Kasumi-1 (cell line): ENCODE measurements at regions not wholly inside any gene's neighbourhood (a gene's known extent, or its start where the extent isn't known, plus 50 kb on each side); places are given as distances from the start of the nearest gene placed in this dataset.

Source experiments
- DNase-seq, 2 experiments: peaks; one replicate each; lab custom pipeline; 2025; lab: John Stamatoyannopoulos, UW

DNA sequence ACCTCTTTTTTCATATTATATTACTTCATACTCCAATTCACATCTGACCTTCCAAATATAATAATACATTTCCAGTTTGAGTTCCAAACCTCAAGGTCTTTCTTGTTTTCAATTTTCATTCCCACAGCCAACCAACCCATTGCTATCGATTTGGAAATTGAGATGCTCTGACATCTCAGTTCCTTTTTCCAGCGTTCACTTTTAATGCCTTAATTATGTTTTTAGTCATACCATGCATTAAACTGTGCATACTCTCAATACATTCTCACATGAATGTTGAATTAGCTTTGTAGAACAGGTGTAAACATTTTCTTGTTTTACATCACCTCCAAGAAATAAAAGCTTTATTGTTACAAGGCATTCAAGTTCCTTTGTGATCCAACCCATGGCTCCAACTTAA is 294.2 kb upstream of the ANO3 start:
- no peak for DNase-seq

DNA sequence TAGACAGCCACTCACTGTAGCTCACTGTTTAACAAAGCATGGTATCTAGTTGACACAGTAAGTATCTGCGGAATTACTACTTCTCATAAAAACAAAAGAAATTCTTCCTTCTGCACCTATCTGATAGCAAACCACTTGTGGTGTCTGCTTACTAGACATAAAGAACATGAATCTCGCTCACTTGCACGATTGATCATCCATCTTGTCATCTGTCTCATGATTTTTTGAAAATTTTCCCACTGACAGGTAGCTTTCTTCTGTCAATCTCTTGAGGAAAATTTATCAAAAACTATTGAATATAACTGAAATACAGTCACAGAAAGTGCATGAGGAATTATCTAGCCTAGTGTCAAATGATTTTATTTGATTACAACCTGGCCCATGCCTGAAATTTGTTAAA is 291.6 kb upstream of the ANO3 start:
- DNase-seq, result no peak

DNA sequence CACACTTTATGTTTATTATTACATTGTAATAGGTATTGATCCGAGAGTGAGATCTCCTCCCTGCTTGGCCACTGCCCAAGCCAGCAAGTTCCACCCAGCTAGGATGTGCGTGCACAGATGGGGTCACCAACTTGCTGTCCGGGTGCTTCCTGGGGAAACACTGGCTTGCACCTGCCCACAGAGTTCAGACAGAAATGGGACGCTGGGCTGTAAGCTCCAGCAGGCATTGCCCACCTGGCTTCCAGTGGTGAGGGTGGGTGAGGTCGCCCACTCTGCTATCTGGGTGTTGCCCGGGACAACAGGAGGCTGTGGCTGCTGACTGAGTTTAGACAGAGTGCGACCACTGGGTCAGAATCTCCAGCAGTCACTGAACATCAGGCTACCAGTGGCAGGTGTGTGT is 289.8 kb upstream of the ANO3 start:
- no peak for DNase-seq

DNA sequence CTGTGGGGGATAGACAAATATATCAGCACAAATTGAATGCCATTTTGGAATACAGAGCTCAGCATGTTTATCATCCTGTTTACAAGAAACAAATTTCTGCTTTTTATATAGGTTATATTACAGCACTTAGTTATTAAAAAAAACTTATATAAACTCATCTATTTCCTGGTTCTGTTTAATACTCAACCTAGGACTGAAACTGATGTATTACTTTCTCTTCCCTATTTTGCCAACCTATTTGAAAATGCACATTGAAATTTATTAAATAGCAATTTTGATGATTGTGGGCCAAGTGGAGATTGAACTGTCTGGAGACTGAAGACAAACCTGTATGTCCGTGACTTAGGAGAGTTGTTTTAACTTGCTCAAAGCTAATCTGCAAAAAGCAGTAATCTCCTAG is 288.3 kb upstream of the ANO3 start:
- DNase-seq, result no peak

DNA sequence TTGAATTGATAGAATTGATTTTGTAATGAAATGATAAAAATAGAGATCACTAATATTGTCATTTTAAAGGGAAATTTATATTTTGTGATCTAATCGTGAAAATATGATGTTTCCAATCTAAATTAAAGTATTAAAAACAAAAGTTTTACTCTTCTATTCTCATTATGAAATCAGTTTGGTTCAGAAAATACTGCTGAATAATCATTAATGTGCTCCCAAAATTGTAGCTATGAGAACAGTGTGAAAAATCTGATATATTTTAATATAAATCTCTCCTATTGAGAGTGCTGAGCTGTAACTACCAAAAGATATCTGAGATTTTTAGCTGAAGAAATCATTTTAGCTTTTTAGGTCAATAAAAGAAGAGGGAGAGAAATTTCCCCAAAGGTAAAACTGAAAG is 287.5 kb upstream of the ANO3 start:
- DNase-seq, result no peak

DNA sequence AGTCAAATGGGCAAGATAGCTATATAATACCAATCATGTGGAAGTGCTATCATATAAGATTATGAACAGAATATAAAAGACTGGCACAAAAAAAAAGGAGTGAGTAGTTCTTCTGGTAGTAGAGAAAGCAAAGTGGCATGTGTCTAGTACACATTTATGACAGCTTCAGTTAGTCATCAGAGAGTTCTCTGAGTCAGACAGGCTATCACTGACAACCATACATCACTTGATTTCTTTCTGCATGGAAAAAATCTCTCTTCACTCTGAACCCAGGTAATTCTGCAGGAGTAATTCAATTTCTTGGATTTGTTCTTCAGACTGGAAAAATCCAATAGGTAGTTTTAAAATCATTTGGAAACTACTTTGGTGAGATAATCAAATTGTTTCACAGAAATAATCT is 286.8 kb upstream of the ANO3 start:
- no peak for DNase-seq

DNA sequence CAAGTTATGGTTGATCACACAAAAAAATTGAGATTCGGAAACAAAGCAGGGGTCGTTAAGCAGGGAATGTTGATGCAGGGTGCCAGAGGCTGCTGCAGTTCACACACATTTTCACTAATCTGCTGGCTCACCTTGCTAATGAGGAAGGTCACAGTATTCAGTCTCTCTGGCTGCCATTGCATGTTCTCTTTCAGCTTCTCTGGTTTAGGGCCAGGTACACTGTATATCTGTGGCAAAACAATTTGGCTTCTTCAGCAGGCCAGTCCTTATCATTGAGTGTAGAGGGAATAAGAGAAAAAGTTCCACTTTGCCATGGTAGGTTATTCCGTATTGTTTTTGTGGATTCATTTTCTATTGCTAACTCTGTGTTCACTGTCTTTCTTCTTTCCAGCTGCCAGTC is 283.7 kb upstream of the ANO3 start:
- no peak for DNase-seq

DNA sequence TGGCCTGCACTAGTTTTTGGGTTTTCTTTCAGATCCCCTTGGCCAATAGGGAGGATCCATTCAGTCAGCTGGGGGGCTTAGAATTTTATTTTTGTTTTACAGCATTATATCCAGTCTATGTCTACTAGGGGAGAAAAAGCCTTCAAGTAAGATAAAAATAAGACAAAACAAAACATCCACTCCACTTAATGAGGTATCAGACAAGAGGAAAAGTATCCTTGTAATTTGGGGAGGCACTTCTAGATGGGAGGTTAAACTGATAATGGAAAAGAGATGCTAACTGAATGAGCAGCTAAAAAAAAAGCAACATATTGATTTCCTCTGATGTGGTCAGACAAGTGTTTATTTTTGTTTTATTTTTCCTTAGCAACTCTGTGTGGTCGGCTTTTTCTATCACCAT is 278.0 kb upstream of the ANO3 start:
- DNase-seq, result no peak

DNA sequence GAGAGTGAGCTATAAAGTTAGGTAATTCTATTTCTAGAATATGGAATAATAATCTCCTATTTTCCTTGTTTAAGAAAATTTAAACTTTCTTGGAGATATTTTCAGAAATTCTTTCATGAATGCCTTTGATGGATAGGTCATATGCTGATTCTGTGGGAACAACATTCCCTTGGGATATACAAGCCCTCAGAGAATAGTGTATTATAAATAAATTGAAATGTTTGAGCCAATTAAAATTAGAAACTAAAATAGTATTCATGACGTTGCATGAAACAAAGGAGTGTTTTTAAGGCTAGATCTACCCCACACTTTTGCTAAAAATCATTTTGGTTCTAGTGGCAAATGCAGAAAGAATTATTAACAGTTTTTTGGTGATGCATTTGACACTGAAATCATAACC is 269.3 kb upstream of the ANO3 start:
- no peak for DNase-seq

DNA sequence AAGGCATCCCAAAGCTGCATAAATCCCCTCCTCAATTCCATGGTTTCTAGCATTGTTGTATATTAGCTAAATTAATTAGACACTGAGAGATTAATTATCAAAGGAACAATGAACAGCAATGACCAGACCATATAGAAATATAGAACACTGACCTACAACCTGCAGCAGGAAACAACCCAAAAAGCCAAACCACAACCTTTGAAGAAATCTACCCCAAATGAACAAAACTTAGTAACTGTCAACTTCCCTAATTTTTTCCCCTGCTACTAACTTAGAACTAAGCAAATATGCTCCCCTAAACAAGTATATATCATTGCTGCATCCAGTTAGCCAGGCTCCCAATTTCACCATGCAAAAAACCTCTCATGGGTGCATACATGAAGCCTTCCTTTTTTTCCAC is 268.0 kb upstream of the ANO3 start:
- DNase-seq, result peak; percentile 14 to 34

DNA sequence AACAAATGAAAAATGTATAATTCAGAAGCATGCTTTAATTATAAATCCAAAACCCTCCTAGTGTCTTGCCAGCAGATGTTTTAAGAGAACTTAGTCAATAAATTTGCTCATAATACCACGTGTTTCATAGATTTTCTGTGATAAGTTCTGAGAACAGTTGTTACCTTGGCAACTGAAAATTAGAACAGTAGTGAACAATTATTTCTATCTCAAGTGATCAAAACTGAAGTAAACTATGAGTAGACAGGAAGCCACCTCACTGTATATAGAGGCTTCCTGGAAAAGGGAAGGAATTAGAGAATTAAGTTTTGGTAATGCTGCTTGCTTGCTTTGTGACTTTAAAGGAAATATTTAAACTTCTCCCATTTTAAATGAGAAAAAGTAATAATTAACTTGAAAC is 266.0 kb upstream of the ANO3 start:
- no peak for DNase-seq

DNA sequence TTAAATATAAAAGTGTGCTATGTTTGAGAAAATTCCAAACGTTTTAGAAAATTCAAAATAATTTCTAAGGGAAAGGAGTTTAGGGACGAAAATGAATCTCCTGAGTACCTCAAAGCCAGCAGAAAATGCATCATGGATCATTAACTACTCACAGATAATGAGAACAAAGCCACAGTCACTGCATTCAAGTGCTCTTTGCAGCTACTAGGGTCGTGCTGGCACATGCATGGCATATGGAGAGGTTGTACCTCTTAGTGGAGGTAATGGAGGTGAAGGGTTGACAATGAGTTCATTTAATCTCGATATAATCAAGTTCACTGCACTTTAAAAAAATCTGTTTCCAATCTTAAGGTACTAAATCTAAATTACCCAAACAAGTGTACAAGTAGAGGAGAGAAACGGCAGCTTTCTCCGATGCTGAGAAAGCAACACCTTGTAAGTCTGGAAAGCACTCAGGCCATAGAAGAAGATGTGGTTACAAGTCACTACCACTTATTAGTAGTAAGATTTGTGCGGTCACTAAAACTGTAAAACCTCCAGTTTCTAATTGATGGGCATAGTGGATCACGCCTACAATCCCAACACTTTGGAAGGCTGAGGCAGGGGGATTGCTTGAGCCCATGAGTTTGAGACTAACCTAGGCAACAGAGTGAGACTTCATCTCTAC is 261.1 kb upstream of the ANO3 start:
- DNase-seq, result no peak

DNA sequence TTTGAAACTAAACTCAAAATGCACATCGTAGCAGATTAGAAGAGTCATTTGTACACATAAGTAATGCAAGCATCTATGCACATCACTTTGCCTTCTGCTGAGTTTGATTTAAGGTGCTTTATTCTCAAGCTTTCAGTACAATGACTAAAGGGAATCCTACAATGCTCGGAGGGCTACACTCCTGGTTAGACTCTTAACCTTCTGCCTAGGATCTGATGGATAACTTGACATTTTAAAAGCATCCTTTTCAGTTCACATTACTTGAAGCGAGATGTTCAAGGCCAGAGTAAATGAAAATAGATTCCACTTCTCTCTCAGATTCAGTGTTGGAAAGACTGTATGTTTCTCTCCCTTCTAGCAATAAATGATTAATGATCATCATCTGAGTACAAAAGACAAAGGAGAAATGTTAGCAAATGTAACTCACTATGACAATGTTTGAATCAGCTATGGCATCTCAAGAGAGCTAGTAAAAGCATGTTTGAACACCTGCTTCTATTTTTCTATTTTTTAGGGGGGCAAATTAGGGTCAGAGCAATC is 259.2 kb upstream of the ANO3 start:
- no peak for DNase-seq

DNA sequence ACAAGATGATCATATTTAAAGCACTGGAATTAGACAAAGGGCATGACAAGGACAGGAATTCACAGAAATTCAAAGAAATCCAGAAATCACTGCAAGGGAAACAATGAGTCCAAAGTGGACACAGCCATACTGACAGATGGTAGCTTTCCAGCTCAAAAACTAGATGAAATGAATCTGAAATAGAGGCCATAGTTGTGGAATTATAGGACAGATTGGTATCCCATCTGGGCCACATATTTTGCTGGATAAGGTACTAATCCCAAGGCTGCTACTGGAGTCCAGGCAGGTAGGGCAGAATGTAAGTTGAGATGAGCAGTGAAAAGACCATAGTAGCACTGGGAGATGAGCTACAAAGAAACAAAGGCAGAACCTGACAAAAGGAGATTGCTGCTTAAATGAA is 258.3 kb upstream of the ANO3 start:
- DNase-seq, result no peak

DNA sequence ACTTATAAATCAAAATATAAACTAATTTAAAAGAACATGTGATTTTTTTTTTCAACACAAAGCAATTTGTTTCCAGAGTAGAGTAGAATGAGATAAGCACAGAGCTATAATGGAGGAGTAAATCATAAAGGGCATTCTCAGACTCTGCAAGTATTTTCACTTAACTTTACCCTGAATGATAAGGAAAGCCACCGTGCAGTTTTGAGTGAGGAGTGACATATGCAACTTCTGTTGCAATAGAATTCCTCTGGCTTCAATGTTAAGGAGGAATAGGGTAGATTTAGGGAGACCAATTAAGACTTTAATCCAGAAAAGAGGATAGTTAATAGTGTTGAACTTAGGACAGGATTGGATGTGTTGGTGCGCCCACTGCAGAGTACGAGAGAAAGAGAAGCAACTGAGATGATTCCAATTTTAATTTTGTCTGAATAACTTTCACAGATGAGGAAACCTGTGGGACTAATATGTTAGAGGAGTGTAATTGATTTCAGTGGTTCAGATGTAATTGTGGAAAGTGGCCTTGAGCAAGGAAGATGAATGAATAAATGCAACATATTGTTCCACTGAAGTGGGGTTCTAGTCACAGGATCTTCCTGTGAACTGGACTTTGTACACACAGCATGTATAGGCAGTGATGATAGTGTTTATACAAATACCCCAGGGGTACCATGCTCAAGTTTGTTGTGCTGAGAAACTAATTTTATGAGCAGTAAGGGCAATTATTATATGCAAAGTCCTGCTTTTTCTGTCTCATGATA is 255.5 kb upstream of the ANO3 start:
- no peak for DNase-seq

DNA sequence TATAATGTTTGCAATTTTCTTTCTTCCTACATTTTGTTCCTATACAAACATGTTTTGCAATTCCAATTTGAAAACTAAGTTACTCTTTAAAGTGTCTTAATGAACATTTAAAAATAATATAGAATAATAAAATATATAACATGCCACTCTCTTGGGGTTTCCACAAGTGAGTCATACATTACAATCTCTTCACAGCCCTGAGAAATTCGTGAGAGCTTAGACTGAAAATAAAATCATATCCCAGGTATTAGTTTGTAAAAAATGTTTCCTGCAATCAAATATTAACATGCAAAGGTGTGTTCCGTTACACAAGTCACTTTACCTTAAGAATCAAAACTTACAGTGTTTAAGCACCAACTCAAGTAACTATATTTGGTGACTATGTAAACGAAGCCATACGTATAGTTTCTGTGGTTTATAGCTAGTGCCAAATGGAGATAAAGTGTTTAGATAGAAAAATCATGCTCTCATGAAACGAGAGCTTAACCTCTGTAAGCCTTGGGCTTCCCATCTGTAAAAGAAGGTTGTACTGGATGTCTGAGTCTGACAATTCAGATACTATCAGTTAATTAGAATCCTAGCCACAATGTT is 253.6 kb upstream of the ANO3 start:
- DNase-seq, result no peak

DNA sequence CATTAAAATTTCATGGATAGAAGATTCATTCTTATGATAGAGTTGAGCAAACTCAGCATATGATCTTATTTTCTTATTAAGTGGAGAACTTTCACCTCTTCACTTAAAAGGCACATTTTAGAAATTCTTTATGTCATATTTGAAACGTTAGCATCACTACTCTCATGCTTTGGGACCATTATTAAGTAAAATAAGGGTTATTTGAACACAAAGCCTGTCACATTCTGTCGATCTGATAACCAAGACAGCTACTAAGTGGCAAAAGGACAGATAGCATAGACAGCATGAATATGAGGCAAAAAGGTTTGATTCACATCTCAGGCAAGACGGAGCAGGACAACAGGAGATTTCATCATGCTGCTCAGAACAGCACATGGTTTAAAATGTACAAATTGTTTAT is 247.6 kb upstream of the ANO3 start:
- no peak for DNase-seq

DNA sequence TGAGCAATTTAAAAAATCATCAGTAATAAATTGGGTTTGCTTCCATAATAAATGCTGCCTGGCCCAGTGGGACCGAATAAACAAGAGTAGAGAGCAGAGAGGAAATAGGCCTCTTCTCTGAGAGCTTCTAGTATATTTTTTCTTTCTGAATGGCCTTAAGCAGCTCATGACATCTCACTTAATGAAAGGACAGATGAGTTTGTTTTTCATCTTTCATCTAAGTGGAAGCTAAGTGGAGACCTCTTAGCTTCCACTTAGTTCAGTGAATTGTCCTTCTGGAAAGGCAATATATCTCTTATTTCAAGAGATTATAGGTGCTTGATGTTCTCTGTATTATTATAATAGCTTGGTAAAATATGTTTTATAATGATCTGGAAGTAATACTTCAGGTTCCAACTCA is 245.9 kb upstream of the ANO3 start:
- no peak for DNase-seq

DNA sequence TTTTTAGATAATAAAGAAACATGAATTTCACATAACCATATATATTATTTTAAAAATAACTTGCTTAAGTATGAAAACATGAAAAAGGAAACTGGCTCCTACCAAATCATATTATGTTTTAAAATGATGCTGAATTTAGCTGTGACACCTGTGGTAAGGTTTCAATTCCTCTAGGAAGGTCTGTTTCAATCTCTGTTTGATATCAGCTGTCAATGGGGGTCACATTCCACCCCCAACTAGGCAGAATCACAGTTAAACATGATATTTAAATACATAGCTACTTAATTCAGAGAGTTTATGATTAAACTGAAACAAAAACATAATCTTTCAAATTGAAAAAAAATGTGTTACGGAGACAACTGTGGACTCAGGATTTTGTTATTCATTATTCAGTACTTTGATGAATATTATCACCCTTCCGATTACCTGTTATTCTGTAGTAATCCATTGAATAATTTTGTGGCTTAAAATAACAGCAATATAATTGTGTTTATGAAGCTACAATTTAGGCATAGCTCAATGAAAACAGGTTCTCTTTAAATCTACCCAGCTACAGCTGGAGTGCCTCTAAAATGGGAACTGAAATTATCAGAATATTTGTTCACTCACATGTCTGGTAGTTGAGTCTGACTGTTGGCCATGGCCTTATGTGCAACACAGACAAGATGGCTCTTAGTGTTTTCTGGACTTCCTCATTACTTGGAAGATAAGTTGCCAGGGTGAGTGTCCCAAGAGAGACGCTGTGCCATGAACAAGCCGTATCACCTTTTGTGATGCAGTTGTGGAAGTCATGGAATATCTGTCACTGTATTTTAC is 244.6 kb upstream of the ANO3 start:
- no peak for DNase-seq

DNA sequence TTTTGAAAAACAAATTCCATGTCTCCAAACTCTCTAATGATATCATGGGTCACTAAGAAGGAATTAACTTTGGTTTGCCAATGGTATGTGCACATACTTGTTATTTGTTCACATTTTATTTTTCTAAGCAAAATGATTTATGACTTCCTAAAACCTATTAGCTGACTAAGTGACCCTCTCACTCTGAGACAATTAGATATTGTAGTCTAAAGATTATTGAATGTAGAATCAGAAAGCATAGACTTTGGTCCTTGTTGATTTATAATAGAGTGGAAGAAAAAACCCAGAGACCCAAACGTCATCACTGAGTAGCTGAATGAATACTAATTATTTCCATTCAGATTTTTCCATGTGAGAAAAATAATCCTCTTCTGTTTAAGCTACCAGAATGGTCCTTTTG is 243.5 kb upstream of the ANO3 start:
- no peak for DNase-seq

DNA sequence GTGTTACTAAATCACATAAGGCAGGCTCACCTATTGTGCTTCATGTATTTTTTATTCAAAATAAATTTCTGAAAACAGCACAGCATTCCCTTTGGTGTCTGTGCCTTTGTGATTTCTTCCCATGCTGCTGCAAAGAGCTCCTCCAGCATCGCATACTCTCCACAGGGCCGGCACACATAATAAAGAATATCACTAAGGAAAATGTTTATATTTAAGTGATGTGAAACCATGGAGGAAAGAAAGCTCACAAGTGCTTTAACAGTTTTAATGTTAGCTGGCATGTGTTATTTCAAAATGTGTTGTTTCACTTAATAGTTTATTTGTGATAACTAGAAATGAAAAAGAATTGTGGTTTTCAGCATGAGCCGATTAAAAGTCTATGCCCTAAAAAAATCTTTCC is 241.3 kb upstream of the ANO3 start:
- no peak for DNase-seq

DNA sequence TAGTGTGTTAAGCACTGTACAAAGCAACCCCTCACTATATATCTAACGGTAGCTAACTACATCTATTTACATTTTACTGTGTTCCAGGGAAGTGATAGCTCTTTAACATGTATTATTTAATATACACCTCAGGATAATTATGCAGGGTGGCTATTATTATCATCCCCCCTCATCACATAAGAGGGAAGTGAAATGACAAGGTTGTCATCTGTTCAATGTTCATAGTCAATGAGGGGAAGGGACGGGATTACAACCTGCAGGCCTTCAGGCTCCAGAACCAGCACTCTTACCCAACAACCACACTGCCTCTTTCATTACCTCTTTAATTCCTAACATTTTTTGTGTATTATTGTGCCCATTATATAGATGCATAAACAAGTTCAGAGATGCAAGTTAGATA is 238.7 kb upstream of the ANO3 start:
- DNase-seq, result no peak

DNA sequence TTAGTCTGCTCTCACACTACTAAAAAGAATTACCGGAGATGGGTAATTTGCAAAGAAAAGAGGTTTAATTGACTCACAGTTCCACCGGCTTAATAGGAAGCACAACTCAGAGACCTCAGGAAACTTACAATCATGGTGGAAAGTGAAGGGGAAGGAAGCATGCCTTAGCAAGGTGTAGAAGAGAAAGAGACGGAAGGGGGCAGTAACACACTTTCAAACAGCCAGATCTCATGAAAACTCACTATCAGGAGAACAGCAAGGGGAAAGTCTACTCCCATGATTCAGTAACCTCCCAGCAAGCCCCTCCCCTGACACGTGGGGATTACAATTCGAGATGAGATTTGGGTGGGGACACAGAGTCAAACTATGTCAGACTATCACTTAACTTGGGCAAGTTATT is 236.6 kb upstream of the ANO3 start:
- no peak for DNase-seq
